Right atrium auricular region (tissue), 2 donors: ENCODE measurements at regions not wholly inside any gene's neighbourhood (a gene's known extent, or its start where the extent isn't known, plus 50 kb on each side); places are given as distances from the start of the nearest gene placed in this dataset.

ENCODE experiments used
- DNase-seq: peaks from one replicate; pipeline ENCODE4 v3.0.0-alpha.2; 2019; ENCODE audit warnings: low spot score
- H3K27ac ChIP-seq, 2 donors: fragments of 200-600 bp; sonication (generic); 1 replicate in 1 of 2; 2 replicates in 1 of 2; pipeline ENCODE4 v1.5.1; 2016 to 2019
- H3K27me3 ChIP-seq, 2 donors: fragments of 200-600 bp; sonication (generic); one replicate each; pipeline versions ENCODE4 v1.5.1 to v1.6.0; 2017 to 2019
- H3K36me3 ChIP-seq: fragments of 200-600 bp; sonication (generic); one replicate; pipeline ENCODE4 v1.5.1; 2016
- H3K4me1 ChIP-seq, 2 donors: fragments of 200-600 bp; sonication (generic); one replicate each; pipeline versions ENCODE4 v1.5.1 to v1.6.0; 2017 to 2019
- H3K4me3 ChIP-seq, 2 donors: fragments of 200-600 bp; sonication (generic); 1 replicate in 1 of 2; 2 replicates in 1 of 2; pipeline ENCODE4 v1.5.1; 2017 to 2019; ENCODE audit warnings: mild to moderate bottlenecking in 1 of 2, moderate library complexity in 1 of 2
- H3K9me3 ChIP-seq, 2 donors: fragments of 200-600 bp; sonication (generic); one replicate each; pipeline ENCODE4 v1.5.1; 2019
- CTCF ChIP-seq, 2 donors: fragments of 200-600 bp; sonication (generic); IDR thresholded peaks; one replicate each; pipeline ENCODE4 v1.5.1; 2019; ENCODE audit warnings: antibody characterized with exemption in 2 of 2

GRCh38 chr17:63308272-63308671 lies 137.8 kb downstream of the CYB561 start:
- no peaks in the 10 kb centered on the region for H3K36me3 ChIP-seq
- H3K4me1 ChIP-seq, result no peaks in the 10 kb centered on the region
- H3K9me3 ChIP-seq, result peaks cover 0 to 11% of the 10 kb centered on the region in 2 donors
- no peak for DNase-seq
- H3K27me3 ChIP-seq, result no peaks in the 10 kb centered on the region
- no peak for TF ChIP-seq CTCF (IDR thresholded peaks at IDR 0.05)
- no peak overlapping the region for H3K27ac ChIP-seq
- H3K4me3 ChIP-seq, result no peak overlapping the region

GRCh38 chr17:63309021-63309420 lies 137.1 kb downstream of the CYB561 start:
- H3K36me3 ChIP-seq, result no peaks in the 10 kb centered on the region
- DNase-seq, result no peak
- no peak overlapping the region for H3K27ac ChIP-seq
- no peaks in the 10 kb centered on the region for H3K27me3 ChIP-seq
- peaks cover 0 to 8% of the 10 kb centered on the region in 2 donors for H3K9me3 ChIP-seq
- H3K4me3 ChIP-seq, result no peak overlapping the region
- H3K4me1 ChIP-seq, result no peaks in the 10 kb centered on the region
- no peak for TF ChIP-seq CTCF (IDR thresholded peaks at IDR 0.05)

GRCh38 chr17:63311416-63311937 lies 134.6 kb downstream of the CYB561 start:
- Histone ChIP-seq H3K36me3 (no peaks in the 10 kb centered on the region), H3K4me1 (no peaks in the 10 kb centered on the region), H3K9me3 (peaks cover 0 to 8% of the 10 kb centered on the region in 2 donors), H3K27me3 (no peaks in the 10 kb centered on the region), H3K4me3 (no peak overlapping the region), H3K27ac (no peak overlapping the region)
- DNase-seq, result no peak
- no peak for TF ChIP-seq CTCF (IDR thresholded peaks at IDR 0.05)

- Histone ChIP-seq H3K9me3 (peaks cover 0 to 8% of the 10 kb centered on the region in 2 donors), H3K36me3 (no peaks in the 10 kb centered on the region), H3K4me3 (no peak overlapping the region), H3K27me3 (no peaks in the 10 kb centered on the region), H3K27ac (no peak overlapping the region), H3K4me1 (no peaks in the 10 kb centered on the region)
- TF ChIP-seq CTCF (IDR thresholded peaks at IDR 0.05), result no peak
- no peak for DNase-seq
These were observed 131.3 kb downstream of the CYB561 start for GRCh38 chr17:63314761-63315160.

- TF ChIP-seq CTCF (IDR thresholded peaks at IDR 0.05), result no peak
- H3K4me3 ChIP-seq, result no peak overlapping the region
- DNase-seq, result no peak
- H3K27me3 ChIP-seq, result no peaks in the 10 kb centered on the region
- H3K27ac ChIP-seq, result no peak overlapping the region
- H3K9me3 ChIP-seq, result peaks cover 0 to 8% of the 10 kb centered on the region in 2 donors
- no peaks in the 10 kb centered on the region for H3K4me1 ChIP-seq
- H3K36me3 ChIP-seq, result no peaks in the 10 kb centered on the region
These were observed 130.0 kb downstream of the CYB561 start for GRCh38 chr17:63316100-63316499.

GRCh38 chr17:63317166-63317840 lies 128.8 kb downstream of the CYB561 start:
- no peak for DNase-seq
- Histone ChIP-seq H3K9me3 (no peaks in the 10 kb centered on the region), H3K36me3 (no peaks in the 10 kb centered on the region), H3K4me1 (no peaks in the 10 kb centered on the region), H3K4me3 (no peak overlapping the region), H3K27me3 (no peaks in the 10 kb centered on the region), H3K27ac (no peak overlapping the region)
- TF ChIP-seq CTCF (IDR thresholded peaks at IDR 0.05), result no peak
